ENCODE measurements at regions not wholly inside any gene's neighbourhood (a gene's known extent, or its start where the extent isn't known, plus 50 kb on each side); places are given as distances from the start of the nearest gene placed in this dataset.

GRCh38 chr1:72586023-72586685 lies 303.8 kb upstream of the NEGR1 start:
- TF ChIP-seq EZH2 (IDR thresholded peaks at IDR 0.05; ENCODE audit: insufficient read depth, poor library complexity, severe bottlenecking), result no peak
- TF ChIP-seq EZH2phosphoT487 (IDR thresholded peaks at IDR 0.05; ENCODE audit: insufficient read depth, low read depth), result no peak
